Testis (tissue), 2 donors: ENCODE measurements at regions not wholly inside any gene's neighbourhood (a gene's known extent, or its start where the extent isn't known, plus 50 kb on each side); places are given as distances from the start of the nearest gene placed in this dataset.

Experiments
- CTCF ChIP-seq, 3 experiments: fragments of 450-650 bp in 2 of 3; fragments of 200-600 bp in 1 of 3; sonication (generic) in 1 of 3; IDR thresholded peaks; one replicate each; pipeline ENCODE4 v1.5.1; 2016 to 2019; ENCODE audit warnings: antibody characterized with exemption in 3 of 3, mild to moderate bottlenecking in 2 of 3, moderate library complexity in 1 of 3
- POLR2A ChIP-seq: fragments of 450-650 bp; IDR thresholded peaks from one replicate; pipeline ENCODE4 v1.6.1; 2017; ENCODE audit warnings: antibody characterized with exemption, mild to moderate bottlenecking, moderate library complexity

- no peak for TF ChIP-seq CTCF (IDR thresholded peaks at IDR 0.05)
- TF ChIP-seq POLR2A, result no peak
Measured at GRCh38 chr1:29584362-29584761, 348.0 kb downstream of the PTPRU start.
